Left lobe of liver (tissue), 2 donors: ENCODE measurements at regions not wholly inside any gene's neighbourhood (a gene's known extent, or its start where the extent isn't known, plus 50 kb on each side); places are given as distances from the start of the nearest gene placed in this dataset.
A peak's percentile ranks its signal among the peaks of the same experiment; 100 is the strongest.
"Not testable (repeated sequence)": the region's sequence is repeated elsewhere in the genome, so short reads cannot be mapped to it uniquely, and the experiment has no call there.

Experiments used
- ATAC-seq: fragments of 200-7000 bp; cut with Tn5 transposase; one replicate; pipeline ENCODE4 v1.9.1; 2020; ENCODE audit warnings: mild to moderate bottlenecking, moderate library complexity
- DNase-seq: peaks from one replicate; pipeline ENCODE4 v3.0.0-alpha.2; 2020; ENCODE audit warnings: low spot score
- donor health status: DM: no; HTN: no; CAD: no; lungs with moderate emphysema.
- donor health status: DM: no; HTN: yes; CAD: no.

DNA sequence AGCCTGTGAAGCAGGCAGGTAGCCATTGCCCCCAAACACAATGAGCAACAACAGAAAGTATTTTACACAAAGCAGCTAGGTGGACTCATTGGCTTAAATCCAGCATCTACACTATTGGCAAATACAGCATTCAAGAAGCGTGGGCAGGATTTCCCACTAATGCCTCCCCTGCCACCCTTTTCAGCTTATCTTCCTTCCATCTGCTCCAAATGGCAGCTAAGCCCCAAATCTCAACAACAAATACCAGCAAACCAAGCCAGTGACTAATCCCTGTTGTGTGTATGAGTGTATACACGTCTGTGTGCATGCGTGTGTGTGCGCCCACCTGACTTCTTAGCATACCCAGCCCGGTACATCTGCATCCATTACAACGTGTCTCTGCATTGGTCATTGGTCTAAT, 151.2 kb upstream of the WWC1 start:
- ATAC-seq, result no peak
- DNase-seq, result no peak

DNA sequence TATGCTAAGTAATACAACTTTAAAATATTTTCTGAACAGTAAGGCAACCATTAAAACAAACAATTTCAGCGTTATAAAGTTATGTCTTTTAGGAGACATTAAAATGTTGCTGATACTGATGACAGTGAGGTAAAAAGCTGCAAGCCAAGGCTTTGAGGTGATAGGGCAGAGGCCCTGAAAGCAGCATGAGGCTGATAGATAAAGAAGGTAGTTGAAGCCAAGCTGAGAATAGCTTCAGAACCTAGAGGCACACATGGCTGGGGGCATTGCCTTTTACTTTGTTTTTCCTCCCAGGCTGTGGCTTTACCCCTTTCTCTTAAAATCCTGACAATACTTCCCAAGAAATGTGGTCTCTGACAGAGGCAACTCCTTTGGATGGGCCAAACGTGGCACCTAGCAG, 149.0 kb upstream of the WWC1 start:
- DNase-seq (no peak), ATAC-seq (no peak)

DNA sequence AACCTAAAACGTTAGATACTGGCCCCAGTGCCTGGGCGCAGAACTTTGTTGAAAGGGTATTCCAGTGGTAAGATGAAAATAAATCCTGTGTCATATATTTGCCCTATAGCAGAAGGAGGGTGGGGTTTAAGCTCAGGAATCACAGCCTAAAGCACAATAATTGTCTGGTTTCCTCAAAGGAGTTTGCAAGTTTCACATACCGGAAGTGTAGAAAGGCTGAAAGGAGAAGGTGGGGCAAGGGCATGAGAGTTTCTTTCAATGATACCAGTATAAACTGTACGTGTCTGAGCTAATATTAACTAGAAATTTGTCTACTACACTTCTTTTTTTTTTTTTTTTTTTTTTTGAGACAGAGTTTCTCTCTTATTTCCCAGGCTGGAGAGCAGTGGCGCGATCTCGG, 147.9 kb upstream of the WWC1 start:
- DNase-seq, ATAC-seq: not testable (repeated sequence)

DNA sequence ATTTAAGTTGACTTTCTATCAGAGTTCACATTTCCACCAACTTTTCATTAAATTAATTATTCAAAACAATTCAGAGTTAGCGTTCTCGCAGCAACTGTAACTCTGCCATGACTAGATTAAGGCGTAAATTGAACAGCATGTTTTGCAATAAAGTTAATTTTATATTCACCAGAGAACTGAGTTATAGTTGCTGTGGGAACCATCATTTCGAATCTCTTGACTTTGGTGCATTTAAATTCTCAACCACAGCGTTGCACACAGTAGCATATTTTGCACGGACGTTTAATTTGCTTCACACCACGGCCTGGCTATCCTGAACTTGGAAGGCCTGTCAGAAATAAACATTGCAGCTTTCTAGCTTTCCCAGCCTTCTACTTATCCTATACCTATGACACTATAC, 144.3 kb upstream of the WWC1 start:
- DNase-seq (no peak), ATAC-seq (no peak)

DNA sequence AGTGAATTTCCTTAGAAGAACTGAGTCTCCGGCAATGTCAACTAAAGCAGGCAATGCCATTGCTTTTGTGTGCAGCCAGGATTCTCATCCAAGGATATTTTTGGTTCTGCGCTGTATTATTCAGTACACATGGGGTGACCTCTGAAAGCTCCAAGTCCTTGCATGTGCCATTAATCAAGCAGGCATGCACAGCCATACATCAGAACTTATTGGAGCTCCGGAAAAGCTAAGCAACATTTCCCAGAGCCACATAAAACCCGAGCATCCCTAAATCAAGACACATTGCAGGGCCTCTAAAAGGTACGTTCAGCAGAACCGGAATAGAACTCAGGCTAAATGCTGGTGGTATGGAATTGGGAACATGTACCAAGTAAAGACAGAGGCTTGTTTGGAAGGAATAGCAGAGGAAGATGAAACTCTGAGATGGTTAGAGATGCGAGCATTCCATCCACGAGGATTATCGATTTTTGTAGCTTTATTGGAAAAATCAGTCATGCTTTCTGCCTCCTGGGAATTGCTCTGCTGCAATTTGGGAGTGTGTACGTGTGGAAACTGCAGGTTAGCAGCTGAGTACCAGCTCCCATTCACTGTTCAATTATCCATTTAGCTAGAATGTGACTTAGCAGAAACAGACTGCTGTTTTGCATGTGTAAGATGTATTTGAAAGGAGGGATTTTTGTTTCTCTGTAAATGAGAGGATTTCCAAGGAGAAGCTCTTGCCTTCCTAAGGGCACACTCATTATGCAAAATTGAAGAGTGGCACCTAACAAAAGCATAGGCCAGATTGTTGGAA, 143.7 kb upstream of the WWC1 start:
- ATAC-seq (no peak), DNase-seq (no peak)

DNA sequence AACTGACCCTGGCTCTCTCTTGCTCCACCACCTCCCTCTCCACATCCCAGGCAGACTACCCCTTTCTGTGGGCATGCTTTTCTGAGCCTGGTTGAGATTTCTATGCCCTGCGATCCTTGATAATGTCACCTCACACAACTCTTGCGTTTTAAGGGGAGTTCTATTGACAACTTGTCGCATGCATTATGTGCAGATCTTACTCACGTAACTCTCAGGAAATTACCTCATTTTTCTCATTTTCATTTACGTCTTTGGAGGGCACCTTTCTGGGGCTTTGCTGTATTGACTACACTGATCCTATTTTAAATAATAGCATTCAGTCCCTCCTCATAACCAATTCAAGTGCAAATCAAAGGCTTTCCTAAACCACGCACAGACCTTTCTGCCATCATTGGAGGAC, 140.4 kb upstream of the WWC1 start:
- ATAC-seq, result no peak
- no peak for DNase-seq

DNA sequence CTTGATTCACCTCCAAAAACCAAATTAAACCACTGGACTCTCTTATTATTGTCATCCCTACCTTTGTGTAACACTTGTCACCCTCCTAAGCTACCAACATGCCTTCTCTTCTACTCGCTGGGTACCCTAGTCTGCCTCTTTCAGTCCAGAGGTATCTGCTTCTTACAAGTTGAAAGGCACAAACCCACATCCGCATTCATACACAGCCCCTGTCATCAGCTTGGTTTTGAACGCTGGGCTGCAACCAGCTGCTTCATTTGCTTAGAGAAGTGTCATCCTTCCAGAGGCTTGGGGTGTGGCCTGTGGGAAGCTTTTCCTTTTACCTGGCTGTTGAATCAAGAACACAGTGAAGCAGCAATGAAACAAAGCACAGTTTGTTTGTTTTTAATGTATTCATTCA, 138.8 kb upstream of the WWC1 start:
- no peak for ATAC-seq
- DNase-seq, result no peak

DNA sequence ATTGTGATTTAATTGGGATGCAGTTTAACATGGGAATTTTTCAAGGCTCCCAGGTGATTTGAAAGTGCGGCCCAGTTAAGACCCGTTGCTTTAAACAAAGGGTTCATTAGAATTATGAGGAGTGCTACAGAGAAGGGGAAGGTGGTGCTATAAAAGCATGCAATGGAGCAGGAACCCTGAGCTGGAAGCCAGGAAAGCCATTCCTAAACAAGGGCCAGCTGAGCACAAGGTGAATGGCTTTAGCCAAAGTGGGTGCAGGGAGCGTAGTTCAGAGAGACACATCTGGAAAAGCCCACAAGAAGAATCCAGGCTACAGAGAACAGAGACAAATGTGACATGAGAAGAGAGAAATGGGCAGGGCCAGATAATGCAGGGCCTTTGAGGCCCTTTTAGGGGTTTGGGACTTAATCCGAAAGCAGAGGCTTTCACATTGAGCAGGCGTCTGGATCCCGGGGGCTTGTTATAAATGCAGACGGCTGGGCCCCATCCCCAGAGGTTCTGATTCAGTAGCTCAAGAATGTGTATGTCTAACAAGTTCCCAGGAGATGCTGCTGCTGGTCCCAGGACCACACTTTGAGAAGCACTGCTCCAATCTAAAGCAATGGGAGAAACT, 138.1 kb upstream of the WWC1 start:
- DNase-seq (no peak), ATAC-seq (no peak)

DNA sequence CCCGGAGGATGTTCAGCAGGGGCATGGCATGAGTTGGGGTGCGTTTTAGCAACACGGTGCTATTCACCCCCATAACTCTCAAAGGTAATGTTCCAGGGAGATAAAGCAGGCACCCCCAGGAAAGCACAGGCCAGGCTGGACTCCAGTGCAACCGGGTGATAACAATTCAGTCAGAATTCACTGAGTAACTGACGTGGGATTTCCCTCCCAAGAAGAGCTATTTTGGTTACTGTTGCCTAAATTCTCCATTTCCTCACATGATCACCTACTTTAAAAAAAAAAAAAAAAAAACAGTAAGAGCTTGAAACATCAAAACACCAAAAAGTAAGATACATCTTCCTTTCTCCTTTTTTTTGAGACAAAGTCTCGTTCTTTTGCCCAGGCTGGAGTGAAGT, 137.6 kb upstream of the WWC1 start:
- ATAC-seq, result no peak

DNA sequence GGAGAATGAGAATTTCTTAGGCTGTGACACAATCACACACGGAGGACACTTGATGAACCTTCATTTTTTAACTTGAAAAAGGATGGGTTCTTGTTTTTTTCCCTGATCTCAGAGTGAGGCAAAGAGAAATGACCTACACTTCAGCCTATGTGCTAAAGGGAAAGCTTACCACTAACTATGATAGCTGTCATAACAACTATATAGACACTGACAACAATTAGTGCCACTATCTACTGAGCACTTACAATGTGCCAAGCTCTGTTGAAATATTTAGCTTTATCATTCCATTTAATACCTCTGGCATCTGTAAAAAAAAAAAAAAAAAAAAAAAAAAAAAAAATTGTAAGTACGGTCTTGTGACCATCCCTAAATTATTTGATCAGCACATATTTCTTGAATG, 135.9 kb upstream of the WWC1 start:
- ATAC-seq (no peak), DNase-seq (no peak)

More for the DNA sequence above, 137.6 kb upstream of the WWC1 start:
- DNase-seq, result no peak

DNA sequence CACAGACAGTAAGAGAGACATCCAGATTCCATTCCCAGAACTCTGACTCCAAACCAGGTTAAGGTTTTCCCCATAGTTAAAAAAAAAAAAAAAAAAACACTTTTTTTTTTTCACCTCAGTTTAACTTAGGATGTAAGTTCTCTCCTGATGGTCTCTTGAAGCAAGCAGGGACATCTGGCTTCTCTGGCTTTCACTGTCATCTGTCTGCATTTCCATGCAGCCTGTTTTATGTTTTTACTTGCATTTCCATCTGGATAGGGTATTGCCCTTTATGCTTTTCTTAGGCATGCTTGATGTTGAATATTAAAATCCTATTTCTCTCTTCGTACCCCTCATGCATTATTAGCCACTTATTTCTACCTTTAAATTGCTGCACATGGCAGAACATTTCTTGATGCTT, 135.3 kb upstream of the WWC1 start:
- DNase-seq (no peak), ATAC-seq (no peak)

DNA sequence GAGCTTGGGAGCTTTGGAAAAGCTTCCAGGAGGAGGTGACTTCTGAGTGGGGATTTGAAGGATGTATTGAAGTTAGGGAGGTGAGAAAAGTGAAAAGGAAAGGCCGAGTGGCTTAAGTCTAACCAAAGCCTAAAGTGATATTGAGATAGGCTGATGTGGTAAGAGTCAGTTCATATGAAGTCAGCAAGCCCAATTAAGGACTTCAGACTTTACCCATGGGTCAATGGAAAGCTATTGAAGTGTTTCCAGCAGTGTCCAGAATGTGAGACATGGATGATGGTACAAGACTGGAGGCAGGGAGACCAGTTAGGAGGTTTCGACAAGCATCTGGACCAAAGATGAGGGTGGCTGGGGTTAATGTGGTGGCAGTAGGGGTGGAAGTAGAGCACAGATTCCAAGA, 134.3 kb upstream of the WWC1 start:
- DNase-seq, result no peak
- peak; percentile 80 for ATAC-seq

DNA sequence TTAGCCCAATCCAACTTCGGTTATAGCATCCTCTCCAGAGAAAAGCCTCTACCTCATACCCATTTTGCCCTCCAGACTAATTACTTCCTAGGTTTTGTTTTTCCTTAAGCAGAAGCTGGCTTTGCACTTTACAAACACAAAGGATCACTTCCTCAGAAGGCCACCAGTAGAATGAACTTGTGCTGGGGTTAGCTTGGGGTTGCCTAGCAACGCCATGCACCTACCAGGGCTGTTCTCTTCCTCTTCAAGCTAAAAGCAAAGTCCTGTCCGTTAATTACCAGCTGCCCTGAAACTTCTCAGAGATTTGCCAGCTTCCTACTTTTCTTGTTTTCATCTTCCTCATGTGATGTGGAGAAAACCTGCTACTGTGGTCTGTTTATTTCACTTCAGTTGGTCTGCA, 132.0 kb upstream of the WWC1 start:
- no peak for DNase-seq
- peak; percentile 38 for ATAC-seq

DNA sequence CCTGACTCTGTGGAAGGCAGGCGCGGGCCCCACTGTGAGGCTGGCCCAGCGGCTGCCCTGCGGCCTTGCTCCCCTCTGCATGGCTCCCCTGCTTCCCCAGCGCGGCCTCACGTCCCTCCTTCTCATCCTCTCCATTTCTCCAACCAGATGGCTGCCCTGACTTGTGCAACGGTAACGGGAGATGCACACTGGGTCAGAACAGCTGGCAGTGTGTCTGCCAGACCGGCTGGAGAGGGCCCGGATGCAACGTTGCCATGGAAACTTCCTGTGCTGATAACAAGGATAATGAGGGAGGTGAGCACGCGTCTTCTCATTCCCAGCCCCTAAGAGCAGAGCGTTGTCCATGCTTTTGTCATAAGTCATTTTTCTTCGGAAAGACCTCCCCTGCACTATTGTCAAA, 129.0 kb upstream of the WWC1 start:
- ATAC-seq, result no peak
- no peak for DNase-seq

DNA sequence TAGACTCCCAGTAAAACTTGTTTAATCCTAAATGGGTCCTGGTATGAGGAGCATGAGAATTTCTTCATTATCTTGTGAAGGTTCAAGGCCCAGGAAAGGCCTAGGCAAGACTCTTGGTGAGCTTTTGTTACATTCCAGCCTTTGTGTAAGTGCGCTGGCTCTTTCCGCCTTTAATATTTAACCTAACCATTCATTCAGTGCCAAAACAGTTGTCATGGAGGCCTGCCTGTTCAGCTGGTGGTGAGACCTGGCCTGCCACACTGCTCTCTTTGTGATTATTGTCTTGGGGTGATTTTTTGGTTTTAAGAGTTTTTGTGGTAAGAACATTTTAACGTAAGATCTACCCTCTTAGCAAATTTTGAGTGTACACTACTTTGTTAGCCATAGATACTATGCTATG, 127.5 kb upstream of the WWC1 start:
- ATAC-seq (peak; percentile 96), DNase-seq (no peak)

DNA sequence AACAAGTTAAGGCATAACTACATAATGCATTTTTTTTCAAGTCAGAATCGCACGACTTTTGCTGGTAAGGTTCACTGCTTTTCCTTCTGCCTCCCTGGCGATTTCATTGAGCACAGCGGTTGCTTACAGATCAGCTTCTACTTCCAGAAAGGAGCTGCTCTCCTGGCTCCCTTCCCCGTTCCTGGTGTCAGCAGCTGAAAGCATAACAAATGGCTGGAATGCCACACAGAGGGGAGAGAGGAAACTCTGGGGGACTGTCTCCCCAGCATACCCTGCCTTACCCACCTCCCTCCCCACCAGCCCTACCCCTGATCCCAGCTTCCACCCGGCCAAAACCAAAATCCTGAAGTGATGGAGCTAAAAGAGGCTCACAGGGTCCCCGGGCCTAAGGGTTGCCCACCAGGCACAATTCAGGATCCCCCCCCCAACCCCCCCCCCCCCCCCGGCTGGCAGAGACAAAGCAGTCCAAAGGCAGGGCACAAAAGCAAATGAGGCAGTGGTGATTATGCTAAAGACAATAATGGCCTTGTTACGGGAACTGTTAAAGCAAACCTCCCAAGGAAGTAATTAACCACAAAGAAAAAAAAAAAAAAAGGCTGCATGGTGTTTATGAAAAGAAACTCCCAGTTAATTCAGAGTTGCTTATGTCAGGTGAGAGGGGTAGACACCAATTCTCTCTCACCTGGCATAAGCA, 126.1 kb upstream of the WWC1 start:
- DNase-seq, result no peak
- ATAC-seq, result no peak

DNA sequence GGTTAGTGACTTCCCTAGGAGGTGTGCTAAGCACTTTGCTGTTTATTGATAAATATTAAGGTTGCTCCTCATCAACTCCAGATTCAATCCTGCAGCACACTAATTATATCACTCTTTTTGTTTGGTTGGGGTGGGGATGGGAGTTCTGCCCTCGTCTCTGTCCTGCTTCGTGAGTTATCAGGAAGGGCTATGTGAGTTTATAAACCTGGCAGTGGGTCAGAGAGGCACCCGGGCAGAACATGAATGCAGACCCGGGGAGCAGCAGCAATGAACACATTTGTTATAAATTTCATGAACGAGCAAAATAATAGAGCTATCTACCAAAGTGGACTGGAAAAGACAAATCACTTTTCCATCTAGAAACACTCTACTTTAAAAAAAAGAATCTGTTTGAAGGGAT, 125.5 kb upstream of the WWC1 start:
- no peak for ATAC-seq
- no peak for DNase-seq

DNA sequence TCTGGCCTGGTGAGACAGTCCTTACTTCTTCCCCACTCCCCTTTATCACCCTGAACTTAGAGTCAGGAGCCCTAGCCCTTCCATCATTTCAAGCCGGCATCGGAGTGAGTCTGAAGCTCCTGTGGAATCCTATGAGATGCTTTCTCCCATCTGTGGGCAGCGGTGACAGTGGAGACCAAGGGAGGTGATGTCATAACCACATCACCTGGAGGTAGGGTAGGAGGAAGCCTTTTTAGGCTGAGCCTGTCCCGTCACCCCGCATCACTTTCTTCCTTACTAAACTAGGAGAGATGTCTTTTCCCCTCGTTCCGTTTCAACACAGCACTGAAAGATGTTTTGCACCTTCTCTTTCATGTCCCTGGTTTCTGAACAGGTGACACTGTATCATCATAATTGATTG, 124.1 kb upstream of the WWC1 start:
- DNase-seq, result no peak
- no peak for ATAC-seq

DNA sequence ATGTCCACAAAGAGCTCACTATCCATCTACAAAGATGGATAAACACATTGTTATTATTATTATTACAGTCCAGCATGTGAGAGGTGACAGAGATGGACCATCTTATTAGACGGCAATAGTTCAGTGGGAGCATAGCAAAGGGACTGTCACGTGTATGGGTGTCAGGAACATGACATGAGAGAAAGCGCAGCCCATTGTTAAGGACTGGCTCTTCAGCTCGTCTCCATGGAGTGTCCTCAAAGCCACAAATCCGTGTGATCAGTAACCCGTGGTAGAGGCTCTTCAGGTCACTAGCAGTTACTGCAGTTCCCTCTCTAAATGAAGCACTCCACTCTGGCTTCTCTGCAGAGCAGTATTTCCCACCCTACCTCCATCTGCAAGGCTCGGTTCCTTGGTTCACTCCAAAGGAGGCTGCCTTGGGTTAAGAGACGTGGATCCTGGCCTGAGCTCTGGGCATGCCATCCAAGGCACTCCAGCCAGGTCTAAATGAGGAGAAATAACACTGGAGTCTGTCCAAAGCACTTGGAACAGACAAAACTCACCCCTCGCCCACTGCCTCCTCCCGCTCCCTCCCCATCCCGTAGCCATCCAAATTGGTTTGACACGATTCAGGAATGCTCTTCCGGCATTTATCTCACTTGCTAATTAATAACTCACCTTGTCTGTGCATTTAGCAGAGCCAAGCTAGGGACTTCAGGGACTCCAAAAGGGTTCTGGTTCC, 122.3 kb upstream of the WWC1 start:
- no peak for ATAC-seq
- no peak for DNase-seq

DNA sequence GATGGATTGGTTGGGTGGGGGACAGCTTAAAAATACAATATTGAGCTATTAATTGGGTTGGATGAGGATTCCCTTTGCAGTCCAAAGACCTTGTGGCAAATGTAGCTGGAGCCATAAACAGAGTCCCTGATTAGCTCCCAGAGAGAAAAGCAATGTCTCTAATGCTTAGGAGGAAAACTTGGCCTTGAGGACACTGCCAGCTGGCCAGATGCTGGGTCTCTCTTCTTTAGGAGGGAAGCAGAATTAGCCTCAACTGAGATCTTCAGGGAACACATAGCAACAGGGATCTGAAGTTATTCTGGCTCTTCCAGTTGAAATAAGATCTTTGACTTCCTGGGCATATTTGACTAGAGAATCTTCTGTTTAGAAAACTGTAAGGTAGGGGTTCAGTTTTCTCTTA, 121.7 kb upstream of the WWC1 start:
- ATAC-seq, result no peak
- DNase-seq, result no peak

DNA sequence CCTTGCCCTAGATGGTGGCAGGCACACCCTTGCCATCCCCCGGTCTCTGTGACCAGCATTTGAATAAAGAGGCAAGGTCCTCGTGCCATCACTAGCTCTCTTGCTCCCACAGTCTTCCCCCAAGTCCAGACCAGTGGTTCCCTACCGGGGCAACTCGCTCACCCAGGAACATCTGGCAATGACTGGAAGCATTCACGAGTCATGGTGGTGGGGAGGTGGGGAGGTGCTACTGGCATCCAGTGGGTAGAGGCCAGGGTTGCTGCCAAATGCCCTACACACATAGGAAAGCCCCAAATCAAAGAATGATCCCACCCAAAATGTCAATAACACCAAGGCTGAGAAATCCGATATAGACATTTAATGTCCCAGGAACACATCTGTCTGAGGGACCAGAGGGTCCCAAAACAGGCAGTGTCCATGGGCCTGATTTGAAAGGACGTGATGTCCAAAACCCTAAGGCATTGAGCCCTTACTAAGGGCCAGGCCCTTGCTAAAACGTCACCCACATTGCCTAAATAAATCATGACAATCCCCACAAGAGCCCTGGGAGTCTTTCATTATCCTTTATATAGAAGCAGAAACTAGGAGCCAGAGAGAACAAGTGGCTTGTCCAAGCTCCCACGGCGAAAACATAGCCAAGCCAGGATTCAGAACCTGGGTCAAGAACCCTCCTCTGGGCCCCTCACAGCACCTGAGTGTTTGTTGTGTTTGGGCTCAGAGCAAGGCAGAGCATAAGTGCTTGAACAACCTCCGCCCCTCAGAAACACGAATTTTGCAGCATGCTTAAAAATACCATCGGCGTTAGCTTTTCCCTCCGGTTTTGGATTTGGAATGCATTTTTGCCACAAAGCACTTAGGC, 119.3 kb upstream of the WWC1 start:
- DNase-seq (no peak), ATAC-seq (no peak)
